Nephron (organoid): ENCODE measurements at regions not wholly inside any gene's neighbourhood (a gene's known extent, or its start where the extent isn't known, plus 50 kb on each side); places are given as distances from the start of the nearest gene placed in this dataset.

Experiments used
- H3K27ac Mint-ChIP-seq, 3 experiments: 2 replicates each; pipeline ENCODE4 v1.8.0; 2020; ENCODE audit warnings: mixed read lengths in 3 of 3, mild to moderate bottlenecking in 2 of 3, moderate library complexity in 1 of 3
- H3K27me3 Mint-ChIP-seq: 2 replicates; pipeline ENCODE4 v1.8.0; 2021; ENCODE audit warnings: low read depth, mild to moderate bottlenecking, moderate library complexity, mixed read lengths
- H3K36me3 Mint-ChIP-seq: 2 replicates; pipeline ENCODE4 v1.8.0; 2020; ENCODE audit warnings: low read depth, mixed read lengths
- H3K4me1 Mint-ChIP-seq: 2 replicates; pipeline ENCODE4 v1.8.0; 2020; ENCODE audit warnings: mixed read lengths
- H3K4me3 Mint-ChIP-seq, 3 experiments: 2 replicates each; pipeline ENCODE4 v1.8.0; 2020; ENCODE audit warnings: mild to moderate bottlenecking in 3 of 3, mixed read lengths in 3 of 3, moderate library complexity in 2 of 3
- H3K9me3 Mint-ChIP-seq: 2 replicates; pipeline ENCODE4 v1.8.0; 2020; ENCODE audit warnings: mixed read lengths
- CTCF ChIP-seq, 3 experiments: fragments of 200-600 bp; sonication (generic); IDR thresholded peaks; one replicate each; pipeline ENCODE4 v1.5.0; 2021; ENCODE audit warnings: antibody characterized with exemption in 3 of 3; ENCODE audit not compliant: unreplicated experiment in 3 of 3

- H3K9me3 Mint-ChIP-seq: no peaks in the 10 kb centered on the region
- no peak overlapping the region for H3K4me3 Mint-ChIP-seq
- H3K27ac Mint-ChIP-seq: no peak overlapping the region
- H3K36me3 Mint-ChIP-seq: no peaks in the 10 kb centered on the region
- H3K27me3 Mint-ChIP-seq: no peaks in the 10 kb centered on the region
- no peak for TF ChIP-seq CTCF (IDR thresholded peaks at IDR 0.05; ENCODE audit: unreplicated experiment in 3 of 3)
- H3K4me1 Mint-ChIP-seq: no peaks in the 10 kb centered on the region
Observed at GRCh38 chr2:164224007-164224406, 397.3 kb downstream of the GRB14 start.

GRCh38 chr2:164221473-164221872 lies 399.8 kb downstream of the GRB14 start:
- H3K9me3 Mint-ChIP-seq: no peaks in the 10 kb centered on the region
- no peaks in the 10 kb centered on the region for H3K36me3 Mint-ChIP-seq
- H3K27ac Mint-ChIP-seq: no peak overlapping the region
- H3K4me3 Mint-ChIP-seq: no peak overlapping the region
- H3K27me3 Mint-ChIP-seq: no peaks in the 10 kb centered on the region
- H3K4me1 Mint-ChIP-seq: no peaks in the 10 kb centered on the region
- no peak for TF ChIP-seq CTCF (IDR thresholded peaks at IDR 0.05; ENCODE audit: unreplicated experiment in 3 of 3)

GRCh38 chr2:164220265-164220664 lies 401.0 kb downstream of the GRB14 start:
- Mint-ChIP-seq H3K4me1 (no peaks in the 10 kb centered on the region), H3K36me3 (no peaks in the 10 kb centered on the region), H3K27me3 (no peaks in the 10 kb centered on the region), H3K4me3 (no peak overlapping the region), H3K9me3 (no peaks in the 10 kb centered on the region), H3K27ac (no peak overlapping the region)
- no peak for TF ChIP-seq CTCF (IDR thresholded peaks at IDR 0.05; ENCODE audit: unreplicated experiment in 3 of 3)

- no peak overlapping the region for H3K27ac Mint-ChIP-seq
- H3K4me3 Mint-ChIP-seq: no peak overlapping the region
- H3K9me3 Mint-ChIP-seq: peaks cover 2% of the 10 kb centered on the region
- no peak for TF ChIP-seq CTCF (IDR thresholded peaks at IDR 0.05; ENCODE audit: unreplicated experiment in 3 of 3)
- no peaks in the 10 kb centered on the region for H3K27me3 Mint-ChIP-seq
- H3K36me3 Mint-ChIP-seq: no peaks in the 10 kb centered on the region
- no peaks in the 10 kb centered on the region for H3K4me1 Mint-ChIP-seq
Observed at GRCh38 chr2:164213916-164214315, 407.4 kb downstream of the GRB14 start.

- H3K4me3 Mint-ChIP-seq: no peak overlapping the region
- H3K9me3 Mint-ChIP-seq: peaks cover 2% of the 10 kb centered on the region
- H3K27me3 Mint-ChIP-seq: no peaks in the 10 kb centered on the region
- no peak for TF ChIP-seq CTCF (IDR thresholded peaks at IDR 0.05; ENCODE audit: unreplicated experiment in 3 of 3)
- peaks cover 5% of the 10 kb centered on the region for H3K4me1 Mint-ChIP-seq
- H3K27ac Mint-ChIP-seq: no peak overlapping the region
- no peaks in the 10 kb centered on the region for H3K36me3 Mint-ChIP-seq
Observed at GRCh38 chr2:164205347-164205746, 415.9 kb downstream of the GRB14 start.

- peaks cover 5% of the 10 kb centered on the region for H3K4me1 Mint-ChIP-seq
- TF ChIP-seq CTCF (IDR thresholded peaks at IDR 0.05; ENCODE audit: unreplicated experiment in 3 of 3): no peak
- H3K9me3 Mint-ChIP-seq: no peaks in the 10 kb centered on the region
- no peak overlapping the region for H3K4me3 Mint-ChIP-seq
- no peaks in the 10 kb centered on the region for H3K27me3 Mint-ChIP-seq
- H3K27ac Mint-ChIP-seq: no peak overlapping the region
- no peaks in the 10 kb centered on the region for H3K36me3 Mint-ChIP-seq
Observed at GRCh38 chr2:164203131-164203530, 418.2 kb downstream of the GRB14 start.
